ENCODE measurements at regions not wholly inside any gene's neighbourhood (a gene's known extent, or its start where the extent isn't known, plus 50 kb on each side); places are given as distances from the start of the nearest gene placed in this dataset.

GRCh38 chr14:58769011-58769643 lies 131.4 kb downstream of the DACT1 start:
- Histone ChIP-seq H3K9me1 (replicated peaks; ENCODE audit: control insufficient read depth, extremely low read depth, insufficient read depth, low read length) (no peaks in the 10 kb centered on the region), H3K4me2 (ENCODE audit: insufficient read depth, low read length) (no peak overlapping the region), H3K4me3 (replicated peaks in 1 of 3; ENCODE audit: insufficient read depth in 1 of 3, low read depth in 1 of 3, low read length in 3 of 3) (no peak overlapping the region), H2AFZ (ENCODE audit: low read depth, low read length) (no peak overlapping the region), H3K27ac (ENCODE audit: insufficient read depth, low read depth, low read length) (no peak overlapping the region), H3K9me3 (replicated peaks; ENCODE audit: control insufficient read depth, insufficient read depth, low read length) (no peaks in the 10 kb centered on the region), H3K4me1 (ENCODE audit: control insufficient read depth, extremely low read depth, insufficient read depth, low read length) (no peaks in the 10 kb centered on the region), H3K27me3 (ENCODE audit: control insufficient read depth in 2 of 2, insufficient read depth in 2 of 2, low read length in 2 of 2) (no peaks in the 10 kb centered on the region), H3K36me3 (ENCODE audit: control insufficient read depth in 2 of 2, extremely low read depth in 1 of 2, insufficient read depth in 2 of 2, low read length in 2 of 2) (no peaks in the 10 kb centered on the region), H3K9ac (replicated peaks; ENCODE audit: extremely low read depth, insufficient read depth, low read length) (no peak overlapping the region), H3K79me2 (ENCODE audit: control insufficient read depth, insufficient read depth, low read length) (no peaks in the 10 kb centered on the region), H4K20me1 (replicated peaks; ENCODE audit: control insufficient read depth, extremely low read depth, insufficient read depth, low read length) (no peaks in the 10 kb centered on the region)
- POLR2A ChIA-PET = no interaction called here
- BruUV-seq (replicated peaks) = no TSS peak
- FAIRE-seq (no peak), DNase-seq (ENCODE audit: low read depth, low spot score) (no peak)
- TF ChIP-seq POLR2AphosphoS5 (IDR thresholded peaks at IDR 0.05; ENCODE audit: insufficient read depth, low read depth, low read length) (no peak), FOS (IDR thresholded peaks at IDR 0.05; ENCODE audit: borderline replicate concordance, insufficient read depth, low read length) (no peak), MAX (IDR thresholded peaks at IDR 0.05; ENCODE audit: insufficient read depth, insufficient read length) (no peak), CTCF (IDR thresholded peaks at IDR 0.05; ENCODE audit: extremely low read depth in 1 of 2, insufficient read depth in 1 of 2, low read depth in 1 of 2, low read length in 2 of 2) (no peak), MYC (IDR thresholded peaks at IDR 0.05; ENCODE audit: low read depth, low read length) (no peak), JUN (IDR thresholded peaks at IDR 0.05; ENCODE audit: borderline replicate concordance, insufficient read depth, insufficient read length, low read depth) (no peak), GATA2 (IDR thresholded peaks at IDR 0.05; ENCODE audit: insufficient read depth, insufficient read length, low read depth, low read length) (no peak), POLR2A (IDR thresholded peaks at IDR 0.05; ENCODE audit: low read depth, low read length) (no peak), EZH2 (IDR thresholded peaks at IDR 0.05; ENCODE audit: borderline replicate concordance, low read depth, low read length, severe bottlenecking) (no peak)
- intact Hi-C loops (cut with micrococcal nuclease) = no loop called here
- CTCF ChIA-PET = interaction anchor here (2.1 kb wide), 1 partner anchor 16 kb away, joined by 6 read pairs; no protein-coding TSS in a partner anchor
- dilution Hi-C loops (cut with MboI; ENCODE audit: extremely low pct_ligation_motif_present, low sequenced_read_pairs) = no loop called here
